ENCODE measurements at regions not wholly inside any gene's neighbourhood (a gene's known extent, or its start where the extent isn't known, plus 50 kb on each side); places are given as distances from the start of the nearest gene placed in this dataset.
"Not testable (repeated sequence)": the region's sequence is repeated elsewhere in the genome, so short reads cannot be mapped to it uniquely, and the experiment has no call there.

- H3K4me3 ChIP-seq (ENCODE audit: low read depth, low read length): no peak overlapping the region
- no peak for TF ChIP-seq CTCF (conservative IDR thresholded peaks at IDR 0.05; ENCODE audit: low read depth, low read length)
- no peak for DNase-seq (ENCODE audit: low read depth)
Observed at GRCh38 chr9:7636838-7637467, 162.6 kb downstream of the DMAC1 start.

GRCh38 chr9:7636309-7636708 lies 163.3 kb downstream of the DMAC1 start:
- H3K4me3 ChIP-seq (ENCODE audit: low read depth, low read length): no peak overlapping the region
- no peak for TF ChIP-seq CTCF (conservative IDR thresholded peaks at IDR 0.05; ENCODE audit: low read depth, low read length)

GRCh38 chr9:7626571-7627029 lies 173.0 kb downstream of the DMAC1 start:
- DNase-seq (ENCODE audit: low read depth); H3K4me3 ChIP-seq (ENCODE audit: low read depth, low read length): not testable (repeated sequence)

More at GRCh38 chr9:7636309-7636708, 163.3 kb downstream of the DMAC1 start:
- no peak for DNase-seq (ENCODE audit: low read depth)

- H3K4me3 ChIP-seq (ENCODE audit: low read depth, low read length): no peak overlapping the region
- DNase-seq (ENCODE audit: low read depth): no peak
- TF ChIP-seq CTCF (conservative IDR thresholded peaks at IDR 0.05; ENCODE audit: low read depth, low read length): no peak
Observed at GRCh38 chr9:7622481-7622880, 177.1 kb downstream of the DMAC1 start.

GRCh38 chr9:7615344-7615743 lies 184.2 kb downstream of the DMAC1 start:
- no peak overlapping the region for H3K4me3 ChIP-seq (ENCODE audit: low read depth, low read length)
- no peak for TF ChIP-seq CTCF (conservative IDR thresholded peaks at IDR 0.05; ENCODE audit: low read depth, low read length)
- no peak for DNase-seq (ENCODE audit: low read depth)

GRCh38 chr9:7613931-7614330 lies 185.6 kb downstream of the DMAC1 start:
- H3K4me3 ChIP-seq (ENCODE audit: low read depth, low read length): no peak overlapping the region
- DNase-seq (ENCODE audit: low read depth): no peak
- TF ChIP-seq CTCF (conservative IDR thresholded peaks at IDR 0.05; ENCODE audit: low read depth, low read length): no peak

GRCh38 chr9:7608261-7608660 lies 191.3 kb downstream of the DMAC1 start:
- no peak overlapping the region for H3K4me3 ChIP-seq (ENCODE audit: low read depth, low read length)
- DNase-seq (ENCODE audit: low read depth): no peak
- no peak for TF ChIP-seq CTCF (conservative IDR thresholded peaks at IDR 0.05; ENCODE audit: low read depth, low read length)

All from choroid plexus epithelial cell (primary cell).